CD4-positive, alpha-beta T cell treated with Interleukin-4 for 1 hour (primary cell): ENCODE measurements at regions not wholly inside any gene's neighbourhood (a gene's known extent, or its start where the extent isn't known, plus 50 kb on each side); places are given as distances from the start of the nearest gene placed in this dataset.
"Not testable (repeated sequence)": the region's sequence is repeated elsewhere in the genome, so short reads cannot be mapped to it uniquely, and the experiment has no call there.

ENCODE experiments used
- DNase-seq, 2 donors: peaks; one replicate each; pipeline ENCODE4 v3.0.0-alpha.2; 2020 to 2022

DNA sequence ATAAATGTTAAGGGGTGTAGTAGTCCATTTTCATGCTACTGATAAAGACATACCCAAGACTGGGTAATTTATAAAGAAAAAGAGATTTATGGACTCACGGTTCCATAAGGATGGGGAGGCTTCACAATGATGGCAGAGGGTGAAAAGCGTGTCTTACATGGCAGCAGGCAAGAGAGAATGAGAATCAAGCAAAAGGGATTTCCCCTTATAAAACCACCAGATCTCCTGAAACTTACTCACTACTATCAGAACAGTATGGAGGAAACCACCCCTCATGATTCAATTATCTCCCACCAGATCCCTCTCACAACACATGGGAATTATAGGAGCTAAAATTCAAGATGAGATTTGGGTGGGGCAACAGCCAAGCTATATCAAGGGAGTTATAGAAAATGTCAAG, 329.2 kb downstream of the DTHD1 start:
- DNase-seq: no peak

DNA sequence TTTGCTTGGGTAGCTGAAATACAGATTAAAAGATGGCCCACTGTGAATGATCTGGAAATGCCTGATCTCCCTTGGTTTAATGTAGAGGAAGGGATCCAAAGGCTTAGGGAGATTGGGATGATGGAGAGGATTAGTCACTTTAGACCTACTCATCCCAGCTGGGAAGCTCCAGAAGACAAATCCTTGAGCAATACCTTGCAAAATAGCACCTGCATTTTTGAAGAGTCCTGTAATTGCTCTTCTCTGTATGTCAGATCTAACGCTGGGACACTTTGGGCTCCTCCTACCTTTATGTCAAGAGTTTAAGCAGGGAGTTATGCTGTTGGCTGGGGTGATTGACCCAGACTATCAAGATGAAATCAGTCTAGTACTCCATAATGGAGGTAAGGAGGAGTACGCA, 331.7 kb downstream of the DTHD1 start:
- DNase-seq: not testable (repeated sequence)

DNA sequence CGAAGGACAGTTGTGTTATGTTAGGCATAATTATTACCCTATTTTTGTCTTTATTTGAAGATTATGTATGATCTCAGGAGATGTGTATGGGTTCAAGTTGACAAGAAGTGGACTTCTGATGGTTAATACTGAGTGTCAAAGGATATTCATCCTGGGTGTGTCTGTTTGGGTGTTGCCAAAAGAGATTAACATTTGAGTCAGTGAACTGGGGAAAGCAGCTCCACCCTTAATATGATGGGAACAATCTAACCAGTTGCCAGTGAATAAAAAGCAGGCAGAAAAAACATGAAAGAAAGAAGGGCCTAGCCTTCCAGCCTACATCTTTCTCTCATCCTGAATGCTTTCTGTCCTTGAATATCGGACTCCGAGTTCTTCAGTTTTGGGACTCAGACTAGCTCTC, 332.6 kb downstream of the DTHD1 start:
- no peak for DNase-seq

DNA sequence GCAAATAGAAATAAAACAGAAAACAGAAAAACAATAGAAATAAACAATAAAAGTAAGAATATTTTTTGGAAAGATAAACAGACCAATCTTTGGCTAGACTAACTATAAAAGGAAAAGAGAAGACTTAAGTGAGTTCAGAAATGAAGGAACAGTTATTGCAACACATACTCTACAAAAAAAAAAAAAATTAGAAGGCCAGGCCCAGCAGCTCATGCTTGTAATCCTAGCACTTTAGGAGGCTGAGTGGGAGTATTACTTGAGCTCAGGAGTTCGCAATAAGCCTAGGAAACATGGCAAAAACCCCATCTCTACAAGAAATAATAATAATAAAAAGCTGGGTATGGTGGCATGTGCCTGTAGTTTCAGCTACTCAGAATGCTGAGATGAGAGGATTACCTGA, 336.7 kb downstream of the DTHD1 start:
- no peak for DNase-seq

DNA sequence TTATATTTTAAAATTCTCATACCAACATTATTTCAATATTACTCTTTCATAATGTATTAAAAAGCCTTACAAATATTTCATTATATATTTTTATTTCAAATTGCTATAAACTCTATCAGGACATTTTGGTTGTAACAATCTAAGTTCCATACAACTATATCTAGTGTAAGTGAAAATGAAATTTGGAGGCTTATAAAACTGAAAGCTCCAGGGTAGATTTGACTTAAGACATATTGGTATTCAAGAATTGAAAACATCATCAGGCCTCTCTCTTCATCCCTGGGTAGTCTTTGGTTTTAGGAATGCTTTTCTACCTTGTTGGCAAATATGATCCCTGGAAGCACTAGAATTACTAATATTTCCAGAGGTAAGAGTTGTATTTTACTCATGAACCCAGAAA, 342.6 kb downstream of the DTHD1 start:
- no peak for DNase-seq

DNA sequence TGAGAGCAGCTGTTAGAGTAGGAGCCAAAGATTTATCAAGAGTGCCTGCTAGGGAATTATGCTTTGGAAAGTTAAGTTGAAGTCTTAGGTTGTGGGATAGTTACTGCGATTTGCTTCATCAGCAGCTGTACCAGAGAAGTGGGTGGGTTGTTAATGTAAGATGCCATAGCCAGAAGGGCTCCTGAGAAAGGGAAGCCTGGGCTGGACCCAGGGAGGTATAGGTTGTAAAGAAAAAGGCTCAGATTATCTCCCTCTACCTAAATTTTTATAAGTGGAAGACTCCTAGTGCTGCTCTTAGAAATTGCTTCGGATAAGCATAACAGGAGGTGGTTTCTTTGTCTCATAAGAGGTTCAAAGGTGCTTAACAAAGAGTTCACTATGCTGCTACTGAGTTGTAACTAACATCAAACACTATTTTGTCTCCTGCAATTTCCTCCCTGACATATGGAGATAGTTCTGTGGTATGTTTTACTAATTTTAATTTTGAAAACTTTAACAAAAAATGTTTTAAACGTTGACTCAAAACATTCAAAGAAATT, 356.9 kb downstream of the DTHD1 start:
- no peak for DNase-seq

DNA sequence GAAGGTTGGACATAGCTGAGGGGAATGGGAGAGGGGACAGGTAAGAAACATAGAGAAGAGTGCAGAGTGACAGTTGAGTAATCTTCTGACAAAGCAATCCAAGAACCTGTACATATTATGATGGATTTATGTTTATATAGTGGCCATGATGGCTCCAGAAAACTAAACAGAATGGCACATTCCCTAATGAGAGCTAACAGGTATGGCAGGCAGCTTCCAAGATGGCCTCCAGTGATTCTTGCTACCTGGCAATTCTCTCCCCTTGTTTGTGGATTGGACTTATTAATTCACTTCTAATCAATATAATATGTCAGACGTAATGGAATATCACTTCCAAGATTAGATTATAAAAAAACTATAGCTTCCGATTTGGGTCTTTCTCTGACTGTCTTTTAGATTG, 359.5 kb downstream of the DTHD1 start:
- DNase-seq: no peak

DNA sequence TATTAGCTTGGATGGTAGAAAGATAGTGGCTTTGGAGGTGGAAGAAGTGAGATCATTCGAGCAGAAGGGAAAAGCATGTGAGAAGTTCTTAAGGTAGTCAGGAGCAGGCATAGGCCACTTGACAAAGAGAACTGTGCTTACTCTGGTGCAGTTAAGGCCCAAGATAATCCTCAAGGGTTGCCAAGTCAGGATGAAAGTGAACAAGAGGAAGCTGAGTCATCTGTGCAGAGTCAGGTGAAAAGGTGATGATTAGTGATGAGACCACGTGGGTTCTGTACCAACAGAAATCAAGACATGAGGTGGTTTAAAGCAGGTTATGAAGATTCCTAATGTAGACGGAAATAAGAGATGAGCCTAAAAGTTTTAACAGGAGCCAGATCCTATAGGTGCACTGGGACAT, 369.8 kb downstream of the DTHD1 start:
- DNase-seq: no peak

DNA sequence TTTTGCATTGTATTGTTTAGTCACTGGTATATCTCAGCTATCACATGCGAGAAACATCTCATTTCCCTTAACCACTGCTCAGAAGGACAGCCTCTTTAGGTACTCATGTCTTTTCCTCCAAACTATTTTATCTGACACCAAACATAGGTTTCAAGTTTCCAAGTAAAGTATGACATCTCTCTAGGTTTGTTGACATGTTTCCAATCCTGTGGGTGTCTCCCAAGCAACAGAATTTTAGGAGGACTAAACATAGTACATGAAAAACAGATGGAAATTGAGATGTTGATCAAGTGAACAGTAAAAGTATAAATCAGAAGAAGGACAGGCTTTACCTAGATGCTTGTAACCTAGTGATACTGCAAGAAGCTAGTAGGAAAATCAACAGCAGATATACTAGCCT, 371.4 kb downstream of the DTHD1 start:
- DNase-seq: no peak

DNA sequence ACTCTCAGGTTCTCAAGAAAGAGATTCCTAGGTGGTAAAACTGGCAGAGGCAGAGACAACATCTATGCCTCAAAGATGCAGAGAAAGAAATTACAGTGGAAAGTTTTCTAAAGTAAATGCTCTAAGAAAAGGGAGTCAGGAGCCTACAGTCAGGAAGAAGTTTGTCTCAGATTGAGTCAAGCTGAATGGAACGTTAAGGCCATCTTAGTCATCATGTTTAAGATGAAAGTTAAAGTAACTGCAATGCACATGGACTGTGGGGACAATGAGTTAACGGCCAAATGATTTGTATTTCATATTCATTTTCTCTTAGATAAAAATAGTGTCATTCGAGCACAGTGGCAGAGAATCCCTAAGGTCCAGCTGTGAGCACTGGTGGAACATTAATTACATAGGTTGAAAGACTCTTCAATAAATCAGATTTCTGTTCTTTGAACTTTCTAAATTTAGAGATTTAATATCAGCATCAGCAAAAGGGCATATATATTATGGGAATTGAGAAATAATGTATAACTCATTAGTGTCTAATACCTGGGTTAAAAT, 384.6 kb downstream of the DTHD1 start:
- no peak for DNase-seq

DNA sequence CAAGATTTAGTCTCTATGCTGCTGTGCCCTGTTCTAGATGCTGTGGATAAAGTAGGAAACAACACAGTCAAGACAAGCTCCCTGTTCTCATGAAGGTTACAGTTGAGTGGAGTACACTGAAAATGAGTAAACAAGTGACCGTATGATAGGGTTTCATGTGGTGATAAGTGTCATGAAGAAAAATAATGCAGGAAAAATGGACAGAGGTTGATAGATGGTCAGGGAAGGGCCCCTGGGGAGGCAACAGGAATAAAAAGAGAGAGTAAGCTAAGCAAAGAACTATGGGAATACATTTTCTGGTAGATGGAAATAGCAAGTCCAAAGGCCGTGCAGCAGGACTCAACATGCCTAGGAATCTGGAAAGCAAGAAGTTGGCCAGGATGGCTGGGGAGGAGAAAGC, 394.0 kb downstream of the DTHD1 start:
- no peak for DNase-seq

DNA sequence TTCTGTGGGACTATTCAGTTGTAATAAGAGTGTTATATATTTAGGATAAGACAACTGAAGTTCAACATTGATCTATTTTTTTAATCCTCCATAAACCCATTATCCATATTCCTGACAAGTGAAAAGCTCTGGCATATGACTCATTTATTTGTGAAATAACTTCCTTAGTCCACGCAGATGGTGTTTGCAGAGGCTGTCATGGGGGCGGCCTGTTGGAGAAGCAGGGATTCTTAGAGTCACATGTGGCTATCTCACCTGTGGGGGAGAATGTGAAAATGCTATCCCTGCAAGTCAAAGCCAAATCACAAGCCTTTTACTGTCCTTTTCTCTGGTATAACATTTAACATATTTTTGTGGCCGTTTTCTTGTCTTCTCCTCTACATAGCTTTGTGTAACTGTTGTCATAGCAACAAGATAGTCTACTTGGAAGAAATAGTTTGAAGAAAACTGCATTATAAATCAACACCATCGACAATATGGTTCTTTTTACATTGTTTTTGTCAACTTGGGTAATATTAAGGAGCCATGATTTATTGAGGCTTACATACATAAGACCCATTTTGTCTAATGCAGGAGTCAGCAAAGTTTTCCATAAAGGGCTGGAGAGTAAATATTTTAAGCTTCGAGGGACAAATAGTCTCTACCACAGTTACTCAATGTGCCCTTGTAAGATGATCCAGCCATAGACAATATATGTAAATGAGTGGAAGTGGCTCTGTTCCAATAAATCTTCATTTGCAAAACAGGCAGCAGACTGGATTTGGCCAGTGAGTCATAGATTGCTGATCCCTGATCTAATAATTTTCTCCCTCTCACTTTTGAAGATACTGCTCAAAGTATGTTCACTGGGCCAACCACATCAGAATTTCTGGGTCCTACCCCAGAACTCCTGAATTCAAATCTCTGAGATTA, 395.0 kb downstream of the DTHD1 start:
- no peak for DNase-seq

DNA sequence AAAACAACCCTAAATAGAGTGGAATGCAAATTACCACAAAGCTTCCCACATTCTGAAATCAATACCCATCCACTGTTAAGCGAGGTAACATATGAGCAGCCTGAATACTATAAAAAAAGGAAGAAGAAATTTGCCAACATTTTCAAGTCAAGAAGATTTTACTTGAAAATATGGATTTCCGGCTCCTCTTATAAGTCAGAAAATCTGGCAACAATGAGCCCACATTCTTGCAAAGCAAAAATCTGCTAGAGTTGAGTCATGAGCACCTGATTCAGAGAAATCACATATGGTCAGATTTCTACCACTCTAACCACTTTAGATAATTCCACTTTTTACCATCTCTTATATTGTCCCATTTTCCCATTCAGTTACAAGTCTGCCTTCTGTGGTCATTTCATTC, 395.7 kb downstream of the DTHD1 start:
- no peak for DNase-seq

DNA sequence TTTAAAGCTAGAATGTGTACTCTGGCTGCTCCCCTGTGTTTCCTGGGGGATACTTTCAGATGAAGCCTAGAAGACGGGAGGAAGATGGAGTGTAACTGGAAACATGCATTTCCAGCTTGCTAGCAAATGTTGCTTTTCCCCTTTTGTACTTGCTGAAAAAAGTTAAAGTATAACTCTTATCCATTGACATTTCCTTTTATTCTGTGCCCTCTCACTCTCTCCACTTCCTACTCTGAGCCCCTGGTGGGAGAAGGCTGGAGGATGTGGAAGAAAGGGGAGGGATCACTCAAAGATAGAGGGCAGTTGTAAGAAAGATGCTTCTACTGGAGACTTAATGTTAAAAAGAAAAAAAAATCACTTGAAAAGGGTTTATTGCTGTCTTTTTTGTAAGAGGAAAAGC, 396.5 kb downstream of the DTHD1 start:
- no peak for DNase-seq

DNA sequence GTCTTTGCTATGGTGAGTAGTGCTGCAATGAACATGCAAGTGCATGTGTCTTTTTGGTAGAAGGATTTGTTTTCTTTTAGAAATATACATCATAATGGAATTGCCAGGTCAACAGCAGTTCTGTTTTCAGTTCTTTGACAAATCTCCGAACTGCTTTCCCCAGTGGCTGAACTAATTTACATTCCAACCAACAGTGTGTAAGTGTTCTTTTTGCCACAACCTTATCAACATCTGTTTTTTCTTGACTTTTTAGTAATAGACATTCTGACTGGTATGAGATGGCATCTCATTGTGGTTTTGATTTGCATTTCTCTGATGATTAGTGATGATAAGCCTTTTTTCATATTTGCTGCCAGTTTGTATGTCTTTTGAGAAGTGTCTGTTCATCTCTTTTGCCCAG, 406.3 kb downstream of the DTHD1 start:
- no peak for DNase-seq

DNA sequence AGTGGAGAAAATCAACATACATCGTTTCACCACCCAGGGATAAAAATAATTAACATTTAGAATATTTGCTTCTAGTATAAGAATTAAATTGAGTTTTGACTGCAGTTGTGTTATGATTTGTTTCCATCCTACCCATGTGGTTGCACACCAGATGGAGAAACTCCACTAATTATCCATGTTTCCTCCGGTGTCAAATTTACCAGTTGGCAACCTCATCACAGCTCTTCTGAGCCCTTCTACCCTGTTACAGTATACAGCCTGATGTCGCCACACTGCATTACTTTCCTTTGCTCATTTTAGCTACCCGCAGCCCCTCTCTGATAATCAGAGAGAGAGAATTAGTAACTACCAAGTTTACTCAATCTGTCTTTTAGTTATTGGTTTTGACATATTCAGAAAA, 411.2 kb downstream of the DTHD1 start:
- DNase-seq: no peak

DNA sequence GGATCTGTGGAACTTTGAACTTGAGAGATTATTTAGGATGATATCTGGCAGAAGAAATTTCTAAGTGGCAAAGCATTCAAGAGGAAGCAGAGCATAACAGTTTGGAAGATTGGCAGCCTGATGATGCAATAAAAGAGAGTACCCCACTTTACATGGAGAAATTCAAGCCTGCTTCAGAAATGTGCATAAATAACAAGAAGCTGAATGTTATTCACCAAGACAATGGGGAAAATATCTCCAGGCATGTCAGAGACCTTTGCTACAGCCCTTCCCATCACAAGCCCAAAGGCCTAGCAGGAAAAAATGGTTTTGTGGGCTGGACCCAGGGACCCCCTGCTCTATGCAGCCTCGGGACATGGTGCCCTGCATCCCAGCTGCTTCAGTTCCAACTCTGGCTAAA, 420.8 kb downstream of the DTHD1 start:
- no peak for DNase-seq

DNA sequence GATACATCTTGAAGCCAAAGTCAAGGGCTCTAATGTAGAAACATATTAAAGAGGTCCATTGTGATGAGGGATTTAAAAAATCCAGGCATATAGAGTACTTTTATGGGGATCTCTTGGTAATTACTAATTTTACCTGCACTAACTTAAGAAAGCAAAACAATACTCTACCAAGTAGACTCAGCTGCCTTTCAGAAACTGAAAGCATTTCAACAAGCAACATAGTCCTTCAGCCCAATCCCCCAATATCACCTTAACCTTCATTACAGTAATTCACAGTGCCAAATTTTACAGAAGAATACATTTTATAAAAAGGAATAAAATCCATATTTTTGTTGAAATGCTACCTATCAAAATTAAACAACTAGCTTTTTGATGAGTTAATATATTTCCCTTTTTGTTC, 422.9 kb downstream of the DTHD1 start:
- no peak for DNase-seq

DNA sequence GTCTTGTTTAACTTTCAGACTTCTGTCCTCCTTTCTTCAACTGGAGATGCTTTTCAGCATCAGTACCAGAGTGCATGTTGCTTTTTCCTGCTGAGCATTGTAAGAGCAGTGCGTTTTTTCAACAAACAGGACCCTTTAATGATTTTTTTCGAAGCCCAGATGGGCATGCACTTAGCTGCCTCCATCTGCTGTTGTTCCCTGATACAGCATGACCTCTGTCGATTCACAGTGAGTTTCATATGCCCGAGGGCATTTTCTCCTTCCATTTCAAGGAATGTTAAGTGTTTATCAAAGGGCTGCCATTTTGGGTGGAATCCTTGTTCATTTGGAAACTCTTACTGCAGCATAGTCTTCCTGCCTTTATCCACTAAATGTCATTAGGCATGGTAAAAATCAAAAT, 428.6 kb downstream of the DTHD1 start:
- no peak for DNase-seq

DNA sequence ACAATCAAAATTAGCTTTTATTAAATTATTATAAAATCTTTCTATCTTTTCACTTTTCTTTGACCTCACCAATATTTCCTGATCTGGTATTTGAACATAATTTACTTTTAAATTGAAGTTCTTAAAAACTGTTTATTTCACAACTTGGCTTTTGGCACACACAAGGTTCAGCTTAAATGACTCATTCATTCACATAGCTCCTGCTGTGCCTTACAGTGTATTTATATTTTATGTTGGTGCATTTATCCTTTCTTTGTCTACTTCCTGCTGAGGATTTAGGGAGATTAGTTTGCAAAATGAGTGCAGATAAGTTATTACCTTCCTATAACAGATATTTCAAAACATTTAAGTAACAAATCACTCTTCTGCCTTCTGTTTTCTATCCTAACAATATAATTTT, 430.6 kb downstream of the DTHD1 start:
- no peak for DNase-seq

DNA sequence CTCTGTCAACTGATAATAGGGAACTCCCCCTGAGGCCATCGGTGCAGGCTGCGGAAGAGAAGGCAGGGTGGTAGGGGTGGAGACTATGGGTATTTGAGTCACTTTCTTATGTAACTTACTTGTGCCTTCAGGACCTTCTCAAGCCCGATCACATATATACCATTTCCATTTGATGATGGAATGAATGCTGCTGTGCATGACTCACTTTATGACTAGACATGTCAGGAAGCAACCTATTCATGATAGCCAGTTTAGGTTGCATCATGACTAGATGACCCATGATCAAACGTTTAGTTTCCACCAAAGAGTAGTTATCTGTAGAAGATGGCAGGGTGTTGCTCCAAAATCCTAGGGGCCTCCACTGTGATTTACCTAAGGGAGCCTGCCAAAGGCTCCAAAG, 435.5 kb downstream of the DTHD1 start:
- DNase-seq: no peak

DNA sequence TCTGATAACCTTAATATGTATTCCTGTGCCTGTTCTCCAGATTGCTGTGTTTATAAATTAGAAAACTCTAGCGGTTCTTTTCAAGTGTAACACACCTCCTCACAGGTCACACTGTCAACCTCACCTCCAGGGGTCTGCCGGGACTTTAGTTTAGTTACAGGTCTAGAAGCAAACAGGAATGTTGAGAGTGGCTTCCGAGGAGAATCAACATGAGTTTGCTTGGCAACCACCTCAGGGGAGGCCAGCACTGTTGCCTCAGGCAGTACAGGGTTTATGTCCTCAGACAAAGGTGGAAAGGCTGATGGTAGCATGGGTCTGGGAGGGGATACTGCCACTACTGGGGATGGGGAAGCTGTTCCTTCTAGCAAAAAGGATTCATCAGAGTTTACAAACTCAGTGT, 438.0 kb downstream of the DTHD1 start:
- DNase-seq: no peak

DNA sequence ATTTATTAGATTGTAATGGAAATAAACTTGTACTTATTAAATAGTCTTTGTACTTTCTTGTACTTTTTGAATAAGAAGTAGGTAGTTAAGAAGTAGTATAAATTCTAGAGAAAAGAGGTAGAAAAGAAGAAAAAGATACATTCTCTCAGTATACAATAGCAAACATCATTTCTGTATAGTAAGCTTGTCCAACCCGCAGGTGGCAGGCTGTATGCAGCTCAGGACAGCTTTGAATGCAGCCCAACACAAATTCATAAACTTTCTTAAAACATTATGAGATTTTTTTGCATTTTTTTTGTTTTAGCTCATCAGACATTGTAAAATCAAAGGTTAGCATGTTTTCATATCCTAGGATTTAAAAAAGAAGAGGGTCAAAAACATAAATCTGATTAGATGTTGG, 441.6 kb downstream of the DTHD1 start:
- DNase-seq: no peak

DNA sequence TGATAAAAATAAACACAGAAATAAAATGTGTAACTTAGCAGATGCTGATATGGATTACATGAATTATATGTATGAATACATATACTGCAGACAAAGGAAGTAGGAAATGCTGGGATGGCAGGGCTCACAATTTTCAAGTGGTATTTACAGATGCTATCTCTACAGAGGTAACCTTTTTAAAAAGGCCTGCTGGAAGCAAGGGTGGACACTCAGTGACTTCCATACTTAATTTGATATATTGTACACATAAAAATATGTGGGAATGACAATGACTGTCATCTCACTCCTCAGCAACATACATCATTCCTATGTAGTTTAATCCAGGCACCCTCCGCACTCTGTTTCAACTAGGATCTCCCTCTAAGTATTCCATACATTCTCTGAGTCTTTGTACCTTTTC, 452.9 kb downstream of the DTHD1 start:
- DNase-seq: no peak

DNA sequence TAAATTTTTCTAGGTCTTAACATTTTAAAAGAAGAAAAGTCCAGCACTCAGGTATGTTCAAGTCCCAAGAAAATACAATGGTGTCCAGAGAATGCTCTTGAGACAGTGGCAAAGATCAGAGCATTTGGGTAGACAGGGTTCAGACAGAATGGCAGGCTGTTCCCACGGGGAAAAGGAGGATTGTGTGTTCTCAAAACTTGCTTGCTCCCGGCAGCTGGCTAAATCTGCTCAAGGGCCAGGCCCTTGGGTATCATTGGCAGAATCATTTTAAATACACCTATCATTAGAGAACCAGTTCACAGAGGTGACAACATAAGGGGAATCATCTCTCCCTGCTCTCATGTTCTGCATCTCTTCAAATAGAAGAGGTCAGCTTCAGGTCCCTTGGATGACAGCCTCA, 456.3 kb downstream of the DTHD1 start:
- no peak for DNase-seq
